ENCODE measurements at regions not wholly inside any gene's neighbourhood (a gene's known extent, or its start where the extent isn't known, plus 50 kb on each side); places are given as distances from the start of the nearest gene placed in this dataset.

DNA sequence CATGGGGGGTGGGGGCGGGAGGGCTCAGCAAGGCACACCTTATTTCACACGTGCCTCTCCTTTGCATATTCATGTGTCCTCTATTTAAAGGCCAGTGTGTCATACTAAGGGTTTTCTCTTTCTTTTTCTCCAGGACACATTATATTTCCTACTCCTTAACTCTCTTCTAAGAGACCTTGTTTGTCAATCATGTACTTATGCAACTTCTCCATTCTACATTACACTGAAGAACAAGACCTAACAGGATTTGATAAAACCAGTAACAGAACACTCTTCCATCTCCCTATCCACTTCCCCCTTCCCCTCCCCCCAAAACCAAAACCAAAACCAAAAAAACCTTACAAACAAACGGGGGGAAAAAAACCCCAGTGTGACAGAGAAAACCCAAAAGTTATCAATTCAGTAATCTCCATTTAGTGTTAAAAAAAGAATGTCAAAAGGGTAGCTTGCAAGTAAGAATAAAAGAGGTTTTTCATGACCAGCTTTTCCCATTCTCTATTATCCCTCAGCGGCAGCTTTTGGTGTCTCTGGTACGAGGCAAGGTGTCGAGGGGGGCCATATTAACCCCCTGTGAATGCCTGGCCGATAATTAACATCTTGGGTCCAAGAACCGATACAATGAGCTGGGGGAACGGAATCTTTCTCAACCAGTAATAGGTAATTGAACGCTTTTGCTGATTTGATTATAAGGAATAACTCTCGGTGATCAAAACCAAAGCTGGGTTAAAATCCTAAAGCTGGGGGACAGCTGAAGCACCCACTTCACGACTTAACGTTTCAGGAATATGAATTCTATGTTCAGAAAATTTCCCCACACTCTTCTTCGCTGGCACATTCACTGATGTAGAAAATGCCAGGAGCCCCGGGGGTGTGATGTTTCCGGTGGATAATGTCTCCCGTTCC lies 191.0 kb upstream of the TCF4 start:
- Mint-ChIP-seq H3K36me3 (no peaks in the 10 kb centered on the region), H3K4me1 (ENCODE audit: low read depth in 2 of 2) (peaks cover 5 to 8% of the 10 kb centered on the region in 2 donors), H3K27me3 (peaks cover 25 to 37% of the 10 kb centered on the region in 2 donors), H3K27ac (no peak overlapping the region), H3K4me3 (peak overlapping the region; percentile 65), H3K9me3 (peaks cover 3% of the 10 kb centered on the region)
- ATAC-seq: no peak
- DNase-seq (ENCODE audit: low spot score): no peak

DNA sequence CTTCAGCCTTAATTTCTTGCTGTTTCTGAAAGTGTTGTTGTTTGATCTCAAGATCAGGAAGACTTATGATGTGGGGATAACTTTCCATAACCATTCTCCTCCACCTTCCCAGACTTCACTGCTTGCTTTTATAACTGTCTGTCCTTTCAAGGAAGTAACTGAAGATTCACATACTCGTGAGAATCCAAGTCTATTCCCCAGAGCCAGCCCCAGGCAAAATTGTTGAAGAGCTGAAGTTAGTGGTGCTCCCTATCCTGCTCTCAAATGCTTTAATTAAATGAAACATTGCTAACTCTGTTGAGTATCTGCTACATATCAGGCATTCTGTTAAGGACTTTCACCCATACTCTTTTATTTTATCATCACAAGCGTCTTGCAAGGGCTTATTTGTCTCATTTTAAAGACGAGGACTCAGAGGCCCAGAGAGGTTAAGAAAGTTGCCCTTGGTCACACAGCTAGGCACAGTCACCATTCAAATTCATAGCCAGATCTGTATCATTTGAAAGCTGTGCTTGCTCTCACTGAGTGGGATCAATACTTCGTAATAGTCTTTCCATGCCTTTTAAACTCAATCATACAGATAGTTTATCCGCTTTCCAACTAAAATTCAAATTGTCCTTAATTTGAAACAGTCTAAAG lies 189.8 kb upstream of the TCF4 start:
- H3K4me1 Mint-ChIP-seq (ENCODE audit: low read depth in 2 of 2): peaks cover 5 to 8% of the 10 kb centered on the region in 2 donors
- H3K27ac Mint-ChIP-seq: no peak overlapping the region
- H3K9me3 Mint-ChIP-seq: peaks cover 3% of the 10 kb centered on the region
- H3K4me3 Mint-ChIP-seq: no peak overlapping the region
- peaks cover 18 to 33% of the 10 kb centered on the region in 2 donors for H3K27me3 Mint-ChIP-seq
- no peak for DNase-seq (ENCODE audit: low spot score)
- H3K36me3 Mint-ChIP-seq: no peaks in the 10 kb centered on the region
- no peak for ATAC-seq

DNA sequence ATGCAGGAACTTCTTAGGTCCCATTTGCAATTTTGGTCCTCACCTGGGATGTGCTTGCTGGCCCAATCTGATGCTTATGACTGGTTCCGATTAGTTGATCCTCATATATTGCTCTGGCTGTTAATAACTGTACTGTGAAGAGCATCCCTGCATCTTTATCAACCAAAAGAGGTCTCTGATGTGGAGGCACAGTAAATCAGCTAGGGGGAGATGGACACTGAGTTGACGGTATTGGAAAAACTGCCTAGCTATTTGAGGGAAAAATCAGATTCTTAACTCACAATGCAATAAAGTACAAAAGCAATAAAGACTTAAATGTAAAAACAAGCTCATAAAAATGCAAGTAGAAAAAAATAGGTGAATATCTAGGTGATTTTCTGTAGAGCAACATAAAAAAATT lies 188.0 kb upstream of the TCF4 start:
- no peaks in the 10 kb centered on the region for H3K36me3 Mint-ChIP-seq
- no peak overlapping the region for H3K4me3 Mint-ChIP-seq
- peaks cover 18 to 24% of the 10 kb centered on the region in 2 donors for H3K27me3 Mint-ChIP-seq
- no peak overlapping the region for H3K27ac Mint-ChIP-seq
- peaks cover 3% of the 10 kb centered on the region for H3K9me3 Mint-ChIP-seq
- no peak for DNase-seq (ENCODE audit: low spot score)
- peaks cover 5 to 8% of the 10 kb centered on the region in 2 donors for H3K4me1 Mint-ChIP-seq (ENCODE audit: low read depth in 2 of 2)
- ATAC-seq: no peak

DNA sequence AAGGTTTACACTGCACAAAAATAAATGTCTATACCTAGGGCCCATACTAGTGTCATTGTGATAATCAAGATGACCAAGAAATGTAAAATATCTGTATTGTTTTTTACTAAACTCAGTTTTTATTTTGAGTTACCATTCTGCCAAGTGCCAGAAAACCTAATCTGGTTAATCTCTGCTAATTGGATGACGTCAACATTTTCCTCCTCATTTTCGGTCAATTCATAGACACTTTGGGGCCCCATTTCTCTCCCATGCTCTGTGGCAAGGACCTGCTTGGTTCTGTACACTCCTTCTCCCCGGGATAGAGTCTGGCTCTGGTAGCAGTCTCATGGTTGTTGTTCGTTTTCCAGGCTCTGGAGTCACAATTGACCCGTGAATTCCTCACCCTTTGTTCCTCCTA lies 186.5 kb upstream of the TCF4 start:
- no peak overlapping the region for H3K27ac Mint-ChIP-seq
- peaks cover 3% of the 10 kb centered on the region for H3K9me3 Mint-ChIP-seq
- H3K36me3 Mint-ChIP-seq: no peaks in the 10 kb centered on the region
- H3K4me1 Mint-ChIP-seq (ENCODE audit: low read depth in 2 of 2): peaks cover 5 to 8% of the 10 kb centered on the region in 2 donors
- peaks cover 18 to 19% of the 10 kb centered on the region in 2 donors for H3K27me3 Mint-ChIP-seq
- H3K4me3 Mint-ChIP-seq: no peak overlapping the region
- DNase-seq (ENCODE audit: low spot score) (no peak), ATAC-seq (no peak)

DNA sequence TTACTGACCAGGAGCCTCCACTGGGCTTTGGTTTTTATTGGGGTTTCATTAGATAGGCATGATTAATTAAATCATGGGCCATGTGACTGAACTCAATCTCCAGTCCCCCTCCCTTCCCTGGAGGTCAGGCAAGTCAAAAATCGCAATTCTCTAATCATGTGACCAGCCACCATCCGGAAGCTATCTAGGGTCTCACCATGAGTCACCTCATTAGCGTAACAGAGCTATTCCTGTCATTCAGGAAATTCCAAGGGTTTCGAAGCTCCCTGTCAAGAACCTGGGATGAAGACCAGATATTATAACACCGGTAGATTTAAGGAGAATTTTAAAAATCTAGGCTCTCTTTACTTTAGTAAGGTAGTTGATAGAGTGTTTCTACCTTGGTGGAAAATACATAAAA lies 180.3 kb upstream of the TCF4 start:
- no peaks in the 10 kb centered on the region for H3K36me3 Mint-ChIP-seq
- H3K27me3 Mint-ChIP-seq: peaks cover 0 to 4% of the 10 kb centered on the region in 2 donors
- ATAC-seq: no peak
- DNase-seq (ENCODE audit: low spot score): no peak
- H3K9me3 Mint-ChIP-seq: no peaks in the 10 kb centered on the region
- H3K4me3 Mint-ChIP-seq: no peak overlapping the region
- no peak overlapping the region for H3K27ac Mint-ChIP-seq
- H3K4me1 Mint-ChIP-seq (ENCODE audit: low read depth in 2 of 2): no peaks in the 10 kb centered on the region

DNA sequence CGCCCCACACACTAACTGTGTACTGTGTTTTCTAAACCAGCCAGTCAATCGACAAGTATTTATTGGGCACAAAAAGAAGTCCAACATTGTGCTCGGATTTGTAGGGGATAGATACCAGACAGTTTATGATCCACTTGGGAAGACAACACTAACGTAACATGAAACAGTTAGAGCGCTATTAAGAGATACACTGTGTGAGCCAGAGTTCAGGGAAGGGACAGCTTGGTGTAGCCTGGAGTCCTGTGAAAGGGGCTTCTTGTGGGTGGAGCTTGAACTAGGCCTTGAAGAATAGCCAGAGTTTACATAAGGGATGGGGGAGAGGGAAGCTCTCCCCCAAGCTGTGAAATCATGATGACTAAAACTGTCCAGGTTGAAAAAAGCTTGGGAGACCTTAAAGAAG lies 176.4 kb upstream of the TCF4 start:
- no peaks in the 10 kb centered on the region for H3K9me3 Mint-ChIP-seq
- no peaks in the 10 kb centered on the region for H3K4me1 Mint-ChIP-seq (ENCODE audit: low read depth in 2 of 2)
- H3K27ac Mint-ChIP-seq: no peak overlapping the region
- no peak for ATAC-seq
- DNase-seq (ENCODE audit: low spot score): no peak
- H3K36me3 Mint-ChIP-seq: no peaks in the 10 kb centered on the region
- peaks cover 0 to 2% of the 10 kb centered on the region in 2 donors for H3K27me3 Mint-ChIP-seq
- H3K4me3 Mint-ChIP-seq: no peak overlapping the region

DNA sequence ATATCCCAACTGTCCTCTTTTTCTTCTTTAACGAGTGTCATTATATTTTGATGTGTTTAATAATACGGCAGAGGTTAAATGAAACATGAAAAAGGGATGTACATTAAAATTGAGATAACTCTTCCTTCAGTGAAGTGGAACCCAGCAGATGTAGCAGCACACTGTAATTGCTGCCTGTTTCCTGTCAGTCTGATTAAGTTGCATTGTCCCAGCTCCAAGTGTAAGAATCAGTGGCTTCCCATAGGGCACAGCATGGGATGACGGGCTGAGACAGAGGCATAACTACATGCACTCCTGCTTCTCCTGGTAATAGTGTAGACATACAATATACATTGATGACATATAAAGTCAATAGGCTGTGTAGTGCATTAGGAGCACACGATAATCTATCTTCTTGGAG lies 175.8 kb upstream of the TCF4 start:
- no peaks in the 10 kb centered on the region for H3K4me1 Mint-ChIP-seq (ENCODE audit: low read depth in 2 of 2)
- no peak overlapping the region for H3K4me3 Mint-ChIP-seq
- peaks cover 5% of the 10 kb centered on the region in 2 donors for H3K27me3 Mint-ChIP-seq
- H3K36me3 Mint-ChIP-seq: peaks cover 4% of the 10 kb centered on the region
- H3K27ac Mint-ChIP-seq: no peak overlapping the region
- no peaks in the 10 kb centered on the region for H3K9me3 Mint-ChIP-seq
- ATAC-seq (no peak), DNase-seq (ENCODE audit: low spot score) (no peak)

DNA sequence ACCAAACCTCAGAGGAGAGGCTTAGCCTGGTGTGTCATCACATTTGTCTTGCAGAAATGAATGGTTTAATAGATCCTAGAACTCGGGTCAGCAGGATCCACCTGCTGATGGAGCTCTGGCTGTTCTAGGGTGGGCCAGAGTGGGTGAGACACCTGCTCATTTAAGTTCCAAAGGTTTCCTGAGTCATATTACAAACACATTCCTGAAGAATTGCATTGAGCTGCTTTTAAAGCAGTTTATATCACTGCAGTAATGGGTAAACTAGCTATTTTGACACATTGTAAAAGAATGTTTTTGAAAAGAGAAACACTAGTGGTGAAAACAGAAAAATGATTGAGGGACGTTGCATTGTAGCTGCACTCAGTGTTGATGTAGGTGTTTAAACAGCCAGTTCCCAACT lies 175.3 kb upstream of the TCF4 start:
- DNase-seq (ENCODE audit: low spot score): no peak
- Mint-ChIP-seq H3K27me3 (peaks cover 5 to 7% of the 10 kb centered on the region in 2 donors), H3K36me3 (peaks cover 5% of the 10 kb centered on the region), H3K9me3 (no peaks in the 10 kb centered on the region), H3K27ac (no peak overlapping the region), H3K4me3 (no peak overlapping the region), H3K4me1 (ENCODE audit: low read depth in 2 of 2) (no peaks in the 10 kb centered on the region)
- ATAC-seq: no peak

DNA sequence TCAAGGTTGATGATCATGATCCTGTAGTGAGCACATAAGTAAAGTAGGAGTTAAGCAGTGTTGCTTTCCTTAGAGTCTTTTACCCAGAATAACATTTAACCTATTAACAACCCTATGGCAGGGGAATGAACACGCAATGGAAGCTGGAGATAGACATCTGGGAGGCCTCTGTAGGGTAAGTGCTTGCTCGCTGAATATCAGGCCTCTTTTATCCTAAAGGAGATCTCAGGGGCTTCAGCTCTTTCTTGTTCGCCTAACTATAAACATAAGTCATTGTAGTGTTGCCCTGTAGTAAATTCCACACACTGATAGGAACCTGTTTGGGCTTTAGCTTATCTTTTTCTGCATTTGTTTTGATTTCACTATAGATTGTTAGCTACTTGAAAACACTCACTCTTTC lies 174.4 kb upstream of the TCF4 start:
- DNase-seq (ENCODE audit: low spot score): no peak
- H3K27me3 Mint-ChIP-seq: peaks cover 5 to 7% of the 10 kb centered on the region in 2 donors
- no peaks in the 10 kb centered on the region for H3K9me3 Mint-ChIP-seq
- peaks cover 5% of the 10 kb centered on the region for H3K36me3 Mint-ChIP-seq
- no peaks in the 10 kb centered on the region for H3K4me1 Mint-ChIP-seq (ENCODE audit: low read depth in 2 of 2)
- H3K27ac Mint-ChIP-seq: no peak overlapping the region
- H3K4me3 Mint-ChIP-seq: no peak overlapping the region
- no peak for ATAC-seq

DNA sequence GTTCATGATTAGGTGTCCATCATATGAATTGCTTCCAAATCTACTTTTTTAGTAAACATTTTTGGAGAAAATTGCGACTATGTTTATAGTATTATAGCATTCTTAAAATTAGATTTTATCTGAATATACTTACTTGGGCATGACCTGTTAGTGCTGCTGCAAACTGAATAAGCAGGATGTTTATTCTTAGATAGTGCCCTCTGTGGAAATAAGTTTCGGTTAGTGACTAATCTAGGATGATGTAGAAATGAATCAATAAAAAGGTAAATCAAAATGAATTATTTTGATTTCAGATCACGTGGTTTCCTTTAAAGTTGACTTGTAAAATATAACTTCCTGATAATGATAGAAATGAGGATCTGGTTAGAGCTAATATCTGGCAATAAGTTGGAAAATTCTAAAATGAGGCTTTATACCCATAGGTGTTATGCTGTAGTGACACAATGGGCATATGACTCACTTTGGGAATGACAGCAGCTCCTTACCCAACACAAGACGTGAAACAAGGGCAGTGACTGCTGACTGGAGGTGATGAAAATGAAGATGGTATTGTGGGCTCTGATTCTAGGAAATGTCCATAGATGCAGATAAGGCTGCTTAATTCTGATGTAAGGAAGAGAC lies 165.8 kb upstream of the TCF4 start:
- H3K27ac Mint-ChIP-seq: no peak overlapping the region
- no peak for DNase-seq (ENCODE audit: low spot score)
- no peaks in the 10 kb centered on the region for H3K4me1 Mint-ChIP-seq (ENCODE audit: low read depth in 2 of 2)
- ATAC-seq: no peak
- no peak overlapping the region for H3K4me3 Mint-ChIP-seq
- H3K9me3 Mint-ChIP-seq: no peaks in the 10 kb centered on the region
- H3K36me3 Mint-ChIP-seq: peaks cover under 1% of the 10 kb centered on the region
- peaks cover 1 to 7% of the 10 kb centered on the region in 2 donors for H3K27me3 Mint-ChIP-seq

DNA sequence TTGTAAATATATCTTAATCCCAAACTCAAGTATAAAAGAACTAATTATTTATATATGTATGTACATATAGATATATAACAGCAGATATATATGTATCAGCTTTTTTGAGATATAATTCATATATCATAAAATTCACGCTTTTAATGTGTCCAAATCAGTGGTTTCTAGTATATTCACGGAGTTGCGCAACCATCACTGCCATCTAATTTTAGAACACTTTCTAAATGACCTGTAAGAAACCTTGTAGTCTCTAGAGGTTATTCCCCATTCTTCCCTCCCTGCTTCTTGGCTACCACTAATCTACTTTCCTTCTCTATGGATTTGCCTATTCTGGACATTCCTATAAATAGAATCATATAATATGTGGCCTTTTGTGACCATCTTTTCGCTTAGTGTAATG lies 163.5 kb upstream of the TCF4 start:
- H3K4me3 Mint-ChIP-seq: no peak overlapping the region
- no peak for DNase-seq (ENCODE audit: low spot score)
- H3K9me3 Mint-ChIP-seq: no peaks in the 10 kb centered on the region
- no peak for ATAC-seq
- H3K36me3 Mint-ChIP-seq: no peaks in the 10 kb centered on the region
- H3K27me3 Mint-ChIP-seq: peaks cover 0 to 10% of the 10 kb centered on the region in 2 donors
- H3K4me1 Mint-ChIP-seq (ENCODE audit: low read depth in 2 of 2): no peaks in the 10 kb centered on the region
- H3K27ac Mint-ChIP-seq: no peak overlapping the region

DNA sequence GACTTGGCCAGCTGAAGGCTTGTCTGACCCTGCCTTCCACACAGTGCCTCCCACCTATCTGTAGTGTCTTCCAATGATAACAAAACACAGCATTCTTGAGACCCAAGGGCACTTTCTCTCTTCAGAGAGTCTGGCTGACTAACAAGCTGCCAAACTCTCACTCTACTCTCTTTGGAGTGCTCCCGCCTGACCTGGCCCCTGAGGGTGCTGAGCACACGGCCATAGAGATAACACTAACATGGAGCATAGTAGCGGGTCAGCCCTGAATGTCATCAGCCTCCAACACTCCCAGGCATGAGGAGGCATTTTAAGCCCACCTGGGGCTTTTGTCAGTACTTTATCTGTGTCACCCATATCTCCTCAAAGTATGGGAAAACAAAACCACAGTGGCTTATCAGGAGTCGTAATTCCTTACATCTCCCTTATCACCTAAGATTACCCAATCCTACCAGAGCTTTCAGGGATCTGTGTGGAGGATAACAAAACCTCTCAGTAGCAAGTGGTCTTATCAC lies 160.3 kb upstream of the TCF4 start:
- no peak overlapping the region for H3K4me3 Mint-ChIP-seq
- H3K36me3 Mint-ChIP-seq: no peaks in the 10 kb centered on the region
- DNase-seq (ENCODE audit: low spot score) (no peak), ATAC-seq (no peak)
- H3K27me3 Mint-ChIP-seq: peaks cover 0 to 10% of the 10 kb centered on the region in 2 donors
- no peaks in the 10 kb centered on the region for H3K4me1 Mint-ChIP-seq (ENCODE audit: low read depth in 2 of 2)
- no peaks in the 10 kb centered on the region for H3K9me3 Mint-ChIP-seq
- no peak overlapping the region for H3K27ac Mint-ChIP-seq

DNA sequence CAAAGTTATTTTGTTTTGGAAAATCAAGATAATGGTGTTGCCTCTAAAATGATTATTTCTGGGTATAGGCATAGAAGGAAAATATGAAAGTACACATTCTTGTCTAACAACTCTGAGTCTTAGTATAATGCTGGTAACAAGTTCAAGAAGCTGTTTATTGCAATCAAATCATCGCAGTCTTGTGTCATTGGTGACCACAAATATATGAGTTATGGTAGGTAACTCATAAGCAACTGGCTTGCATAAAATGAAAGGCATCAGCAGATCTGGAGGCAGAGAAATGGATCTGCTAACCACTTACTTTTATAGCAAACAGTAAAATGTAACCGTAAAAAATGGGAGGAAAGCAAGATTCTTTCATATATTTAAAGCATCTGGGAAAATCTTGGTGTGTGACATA lies 156.2 kb upstream of the TCF4 start:
- H3K4me1 Mint-ChIP-seq (ENCODE audit: low read depth in 2 of 2): no peaks in the 10 kb centered on the region
- ATAC-seq (no peak), DNase-seq (ENCODE audit: low spot score) (no peak)
- peaks cover 0 to 3% of the 10 kb centered on the region in 2 donors for H3K27me3 Mint-ChIP-seq
- H3K9me3 Mint-ChIP-seq: no peaks in the 10 kb centered on the region
- no peak overlapping the region for H3K4me3 Mint-ChIP-seq
- no peak overlapping the region for H3K27ac Mint-ChIP-seq
- H3K36me3 Mint-ChIP-seq: no peaks in the 10 kb centered on the region

DNA sequence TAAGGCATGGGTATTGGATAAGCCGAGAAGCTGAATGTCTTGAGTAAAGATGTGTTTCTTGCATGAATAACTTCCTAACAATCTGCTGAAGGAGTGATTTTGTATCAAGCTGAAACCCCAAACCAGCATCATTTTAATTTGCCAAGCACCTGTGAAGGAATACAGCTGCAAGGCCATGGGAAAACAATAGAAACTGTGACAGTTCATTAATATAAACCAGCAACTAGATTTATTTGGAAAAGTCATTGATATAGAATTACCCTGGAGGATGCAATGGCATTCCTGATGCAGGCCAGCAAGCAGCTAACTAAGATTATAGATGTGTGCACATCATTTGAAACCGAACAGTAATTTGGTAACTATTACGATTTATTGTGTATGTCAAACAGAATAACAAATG lies 155.7 kb upstream of the TCF4 start:
- Mint-ChIP-seq H3K4me1 (ENCODE audit: low read depth in 2 of 2) (no peaks in the 10 kb centered on the region), H3K36me3 (no peaks in the 10 kb centered on the region), H3K27ac (no peak overlapping the region), H3K9me3 (no peaks in the 10 kb centered on the region), H3K4me3 (no peak overlapping the region), H3K27me3 (peaks cover 0 to 3% of the 10 kb centered on the region in 2 donors)
- no peak for DNase-seq (ENCODE audit: low spot score)
- no peak for ATAC-seq
